Inflammatory macrophage treated with lipopolysaccharide for 4 hours (primary cell): ENCODE measurements at regions not wholly inside any gene's neighbourhood (a gene's known extent, or its start where the extent isn't known, plus 50 kb on each side); places are given as distances from the start of the nearest gene placed in this dataset.
"Not testable (repeated sequence)": the region's sequence is repeated elsewhere in the genome, so short reads cannot be mapped to it uniquely, and the experiment has no call there.

Experiments used
- DNase-seq: peaks from one replicate; pipeline ENCODE4 v3.0.0-alpha.2; 2020

- no peak for DNase-seq
Observed at GRCh38 chr9:20237686-20238085, 384.6 kb downstream of the MLLT3 start.

GRCh38 chr9:20236676-20237075, 385.6 kb downstream of the MLLT3 start:
- no peak for DNase-seq

- DNase-seq: not testable (repeated sequence)
Observed at GRCh38 chr9:20235206-20235605, 387.1 kb downstream of the MLLT3 start.

- DNase-seq: no peak
Observed at GRCh38 chr9:20228096-20228495, 394.2 kb downstream of the MLLT3 start.

- no peak for DNase-seq
Observed at GRCh38 chr9:20227166-20227874, 395.0 kb downstream of the MLLT3 start.

GRCh38 chr9:20226345-20226744, 396.0 kb downstream of the MLLT3 start:
- no peak for DNase-seq

- DNase-seq: peak; percentile 37
Observed at GRCh38 chr9:20225826-20226225, 396.5 kb downstream of the MLLT3 start.

GRCh38 chr9:20224756-20225155, 397.5 kb downstream of the MLLT3 start:
- no peak for DNase-seq

- DNase-seq: no peak
Observed at GRCh38 chr9:20220286-20220685, 402.0 kb downstream of the MLLT3 start.

GRCh38 chr9:20219437-20219836, 402.9 kb downstream of the MLLT3 start:
- DNase-seq: no peak

GRCh38 chr9:20217596-20217995, 404.7 kb downstream of the MLLT3 start:
- DNase-seq: no peak

GRCh38 chr9:20216438-20216837, 405.9 kb downstream of the MLLT3 start:
- DNase-seq: no peak

GRCh38 chr9:20215552-20215951, 406.7 kb downstream of the MLLT3 start:
- no peak for DNase-seq

- DNase-seq: no peak
Observed at GRCh38 chr9:20212806-20213205, 409.5 kb downstream of the MLLT3 start.

GRCh38 chr9:20209391-20210340, 412.6 kb downstream of the MLLT3 start:
- no peak for DNase-seq

GRCh38 chr9:20208961-20209371, 413.3 kb downstream of the MLLT3 start:
- DNase-seq: no peak

- DNase-seq: no peak
Observed at GRCh38 chr9:20208226-20208625, 414.1 kb downstream of the MLLT3 start.

- DNase-seq: no peak
Observed at GRCh38 chr9:20207176-20207575, 415.1 kb downstream of the MLLT3 start.

GRCh38 chr9:20205821-20206220, 416.5 kb downstream of the MLLT3 start:
- no peak for DNase-seq

- no peak for DNase-seq
Observed at GRCh38 chr9:20200991-20201431, 412.2 kb upstream of the SLC24A2 start.

- no peak for DNase-seq
Observed at GRCh38 chr9:20200581-20200980, 411.7 kb upstream of the SLC24A2 start.

- DNase-seq: no peak
Observed at GRCh38 chr9:20199111-20199510, 410.3 kb upstream of the SLC24A2 start.

GRCh38 chr9:20197976-20198685, 409.3 kb upstream of the SLC24A2 start:
- DNase-seq: no peak
